DMS53 (cell line): ENCODE measurements at regions not wholly inside any gene's neighbourhood (a gene's known extent, or its start where the extent isn't known, plus 50 kb on each side); places are given as distances from the start of the nearest gene placed in this dataset.

ENCODE experiments used
- DNase-seq: peaks from one replicate; lab custom pipeline; 2025; lab: John Stamatoyannopoulos, UW

- DNase-seq, result no peak
Observed at GRCh38 chr22:27540247-27540646, 261.3 kb downstream of the MN1 start.

DNA sequence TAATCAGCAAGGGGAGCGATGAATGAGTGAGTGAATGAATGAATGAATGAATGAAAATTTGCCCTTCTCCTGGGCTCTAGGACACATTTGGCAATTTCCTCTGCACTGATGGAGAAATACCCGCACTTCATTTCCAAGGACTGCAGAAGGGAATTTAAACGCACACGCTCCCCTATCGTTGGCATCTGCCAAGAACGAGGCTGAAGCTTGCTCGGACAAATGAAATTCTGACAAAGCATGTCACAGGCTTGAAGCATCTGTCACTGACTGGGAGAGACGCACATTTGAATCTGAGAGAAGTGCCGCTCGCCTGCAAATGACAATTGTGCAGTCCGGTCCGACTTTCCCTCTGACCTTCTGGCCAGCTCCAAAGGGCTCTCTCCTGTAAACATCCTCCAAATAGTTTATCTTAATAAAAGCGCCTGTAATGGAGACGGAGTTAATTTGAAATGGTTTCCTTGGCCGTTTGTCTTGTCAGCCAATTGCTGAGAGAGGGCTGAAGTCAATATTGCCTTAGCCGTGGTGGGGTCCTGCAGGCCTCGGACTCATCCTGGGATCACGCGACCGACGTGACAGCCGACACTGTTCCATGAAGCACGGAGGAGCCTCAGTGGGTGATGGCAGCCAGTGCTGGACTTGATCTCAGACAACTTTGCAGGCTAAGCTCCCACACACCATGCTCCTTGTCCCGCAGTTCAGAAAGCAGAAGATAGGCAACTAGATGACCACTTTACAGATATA, 260.7 kb downstream of the MN1 start:
- no peak for DNase-seq

GRCh38 chr22:27541836-27542235, 259.7 kb downstream of the MN1 start:
- no peak for DNase-seq

DNA sequence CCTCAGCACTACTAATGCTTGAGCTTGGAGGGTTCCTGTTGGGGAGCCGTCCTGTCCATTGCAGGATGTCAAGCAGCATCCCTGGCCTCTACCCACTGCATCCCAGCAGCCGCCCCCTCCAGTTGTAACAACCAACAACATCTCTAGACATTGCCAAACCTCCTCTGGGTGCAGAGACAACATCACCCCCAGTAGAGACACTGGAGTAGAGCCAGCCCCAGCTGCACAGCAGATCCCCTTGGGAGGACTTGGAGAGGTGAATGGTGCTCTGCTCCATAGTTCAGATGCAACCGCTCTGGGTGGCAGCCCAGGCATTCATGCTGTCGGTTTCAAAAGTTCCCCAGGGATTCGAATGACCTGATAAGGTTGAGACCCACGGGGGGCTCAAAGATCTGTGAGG, 259.0 kb downstream of the MN1 start:
- no peak for DNase-seq

- no peak for DNase-seq
Observed at GRCh38 chr22:27543460-27543859, 258.1 kb downstream of the MN1 start.

- no peak for DNase-seq
Observed at GRCh38 chr22:27545085-27545484, 256.5 kb downstream of the MN1 start.

DNA sequence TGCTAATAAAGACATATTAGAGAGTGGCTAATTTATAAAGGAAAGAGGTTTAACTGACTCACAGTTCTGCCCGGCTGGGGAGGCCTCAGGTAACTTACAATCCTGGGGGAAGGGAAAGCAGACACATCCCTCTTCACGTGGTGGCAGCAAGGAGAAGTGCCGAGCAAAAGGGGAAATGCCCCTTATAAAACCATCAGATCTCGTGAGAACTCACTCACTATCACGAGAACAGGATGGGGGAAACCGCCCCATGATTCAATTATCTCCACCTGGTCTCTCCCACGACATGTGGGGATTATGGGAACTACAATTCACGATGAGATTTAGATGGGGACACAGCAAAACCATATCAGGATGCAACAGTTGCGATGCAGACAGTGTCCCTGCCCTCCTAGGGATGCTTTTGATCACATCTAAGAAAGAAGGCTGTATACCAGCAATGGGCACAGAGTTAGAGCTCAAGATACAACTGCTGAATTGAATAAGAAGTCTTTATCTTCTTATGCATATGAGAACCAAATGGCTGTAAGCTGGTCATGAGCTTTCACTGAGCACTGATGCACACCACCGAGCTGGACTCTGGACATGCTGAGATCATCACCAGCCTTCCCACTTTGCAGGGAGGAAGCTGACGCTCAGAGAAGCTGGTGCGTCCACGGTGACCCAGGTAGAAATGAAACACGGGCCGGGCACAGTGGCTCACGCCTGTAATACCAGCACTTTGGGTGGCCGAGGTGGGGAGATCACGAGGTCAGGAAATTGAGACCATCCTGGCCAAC, 255.2 kb downstream of the MN1 start:
- DNase-seq, result no peak

DNA sequence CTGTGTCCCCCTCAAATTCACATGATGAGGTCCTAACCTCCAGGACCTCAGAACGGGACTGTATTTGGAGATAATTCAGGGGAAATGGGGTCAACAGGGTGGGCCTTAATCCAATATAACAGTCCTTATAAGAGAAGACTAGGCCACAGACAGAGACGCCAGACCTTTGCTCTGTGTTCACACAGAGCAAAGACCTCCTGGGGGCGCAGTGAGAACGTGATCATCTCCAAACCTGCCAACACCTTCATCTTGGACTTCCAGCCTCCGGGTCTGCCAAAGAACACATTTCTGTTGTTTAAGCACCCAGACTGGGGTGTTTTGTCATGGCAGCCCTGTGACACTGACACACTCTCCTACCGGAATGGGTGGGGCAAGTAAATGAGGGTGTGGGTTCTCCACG, 250.2 kb downstream of the MN1 start:
- DNase-seq, result no peak

DNA sequence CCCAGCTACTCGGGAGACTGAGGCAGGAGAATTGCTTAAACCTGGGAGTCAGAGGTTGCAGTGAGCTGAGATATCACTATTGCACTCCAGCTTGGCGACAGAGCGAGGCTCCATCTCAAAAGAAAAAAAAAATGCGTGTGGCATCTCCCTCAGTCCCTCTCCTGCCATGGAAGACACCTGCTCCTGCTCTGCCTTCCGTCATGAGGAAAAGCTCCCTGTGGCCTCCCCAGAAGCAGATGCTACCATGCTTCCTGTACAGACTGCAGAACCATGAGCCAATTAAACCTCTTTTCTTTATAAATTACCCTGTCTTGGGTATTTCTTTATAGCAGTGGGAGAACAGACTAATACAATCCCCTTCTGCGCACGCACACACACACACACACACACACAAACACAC, 249.4 kb downstream of the MN1 start:
- DNase-seq, result no peak

DNA sequence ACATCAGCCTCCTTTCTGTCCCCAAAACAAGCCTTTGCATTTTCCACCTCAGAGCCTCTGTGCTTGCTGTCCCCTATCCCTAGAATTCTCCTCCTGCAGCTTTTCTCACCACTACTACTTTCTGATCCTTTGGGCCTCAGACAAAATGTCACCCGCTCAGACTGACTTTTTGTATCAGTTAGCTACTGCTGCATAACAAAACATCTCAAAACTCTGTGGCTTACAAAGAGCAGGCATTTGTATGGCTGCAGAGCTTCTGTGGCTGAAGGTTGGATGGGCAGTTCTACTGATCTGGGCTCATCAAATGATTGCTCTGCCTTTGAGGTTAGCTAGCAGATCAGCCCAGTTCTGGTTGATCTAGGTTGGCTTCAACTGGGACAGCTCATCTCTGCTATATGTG, 248.7 kb downstream of the MN1 start:
- DNase-seq, result no peak

DNA sequence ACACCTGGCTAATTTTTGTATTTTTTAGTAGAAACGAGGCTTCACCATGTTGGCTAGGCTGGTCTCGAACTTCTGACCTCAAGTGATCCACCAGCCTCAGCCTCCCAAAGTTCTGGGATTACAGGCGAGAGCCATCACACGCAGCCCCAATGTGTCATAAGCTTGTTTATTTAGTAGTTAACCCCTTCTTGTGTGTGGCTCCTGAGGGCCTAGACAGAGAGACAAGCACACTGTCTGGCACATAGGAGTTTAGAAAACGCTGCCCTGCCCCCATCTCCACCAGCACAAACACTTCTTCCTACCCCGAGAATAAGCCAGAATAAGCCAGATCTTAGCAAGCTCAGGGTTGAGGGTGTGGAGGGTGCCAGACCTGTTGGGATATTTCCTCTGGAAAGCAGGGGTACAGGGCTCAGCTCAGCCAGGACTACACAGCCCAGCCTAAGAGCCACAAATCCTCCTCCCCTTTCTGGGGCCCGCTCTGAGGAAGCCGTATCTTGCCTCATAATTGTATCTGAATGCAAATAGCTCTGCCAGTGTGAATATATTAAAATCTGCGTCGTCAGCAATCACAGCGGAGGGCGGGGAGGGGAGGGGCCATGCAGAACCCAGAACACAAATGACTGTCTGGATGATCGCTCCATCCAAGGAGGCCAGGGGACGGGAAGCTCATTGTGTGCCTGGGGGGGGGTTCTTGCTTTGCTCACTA, 247.3 kb downstream of the MN1 start:
- DNase-seq, result no peak

GRCh38 chr22:27554841-27555456, 246.6 kb downstream of the MN1 start:
- no peak for DNase-seq

DNA sequence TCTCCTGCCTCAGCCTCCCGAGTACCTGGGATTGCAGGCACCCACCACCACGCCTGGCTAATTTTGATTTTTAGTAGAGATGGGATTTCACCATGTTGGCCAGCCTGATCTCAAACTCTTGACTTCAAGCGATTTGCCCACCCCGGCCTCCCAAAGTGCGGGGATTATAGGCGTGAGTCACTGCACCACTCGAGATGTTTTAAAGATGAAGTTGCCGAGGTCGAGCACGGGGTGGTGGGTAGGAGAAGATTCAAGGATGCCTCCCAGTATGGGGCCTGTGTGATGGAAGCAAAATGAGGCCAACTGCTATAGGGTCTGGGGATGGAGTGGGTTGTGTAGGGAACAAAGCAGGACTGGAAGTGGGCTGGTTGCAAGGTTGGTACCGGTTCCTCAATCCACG, 245.2 kb downstream of the MN1 start:
- DNase-seq, result no peak

GRCh38 chr22:27557286-27558008, 244.1 kb downstream of the MN1 start:
- DNase-seq, result no peak

DNA sequence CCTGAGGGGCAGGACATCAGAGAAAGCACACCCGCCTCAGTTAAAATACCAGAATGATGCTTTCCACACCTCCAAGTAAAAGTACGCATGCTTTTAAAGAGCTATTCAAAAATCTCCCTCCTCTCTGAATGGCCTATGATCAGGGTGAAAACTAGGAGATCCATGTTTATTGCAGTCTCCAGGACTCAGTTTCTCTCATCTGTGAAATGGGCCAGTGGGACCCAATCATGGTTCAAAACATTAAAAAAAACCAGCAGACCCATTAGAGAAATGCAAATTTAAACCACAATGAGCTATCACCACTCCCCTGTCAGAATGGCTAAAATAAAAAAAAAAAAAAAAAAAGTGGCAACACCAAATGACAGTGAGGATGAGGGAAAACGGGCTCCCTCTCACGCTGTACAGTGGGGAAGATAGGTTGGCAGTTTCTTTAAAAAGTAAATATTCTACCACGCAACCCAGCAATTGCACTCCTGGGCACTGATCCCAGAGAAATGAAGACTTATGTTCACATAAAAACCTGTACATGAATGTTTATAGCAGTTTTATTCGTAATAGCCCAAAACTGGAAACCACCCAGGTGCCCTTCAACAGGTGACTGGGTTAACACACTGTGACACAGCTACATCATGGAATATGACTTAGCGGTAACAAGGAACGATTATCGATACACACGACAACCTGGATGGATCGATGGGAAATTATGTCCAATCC, 242.7 kb downstream of the MN1 start:
- no peak for DNase-seq

- no peak for DNase-seq
Observed at GRCh38 chr22:27560781-27561180, 240.8 kb downstream of the MN1 start.

DNA sequence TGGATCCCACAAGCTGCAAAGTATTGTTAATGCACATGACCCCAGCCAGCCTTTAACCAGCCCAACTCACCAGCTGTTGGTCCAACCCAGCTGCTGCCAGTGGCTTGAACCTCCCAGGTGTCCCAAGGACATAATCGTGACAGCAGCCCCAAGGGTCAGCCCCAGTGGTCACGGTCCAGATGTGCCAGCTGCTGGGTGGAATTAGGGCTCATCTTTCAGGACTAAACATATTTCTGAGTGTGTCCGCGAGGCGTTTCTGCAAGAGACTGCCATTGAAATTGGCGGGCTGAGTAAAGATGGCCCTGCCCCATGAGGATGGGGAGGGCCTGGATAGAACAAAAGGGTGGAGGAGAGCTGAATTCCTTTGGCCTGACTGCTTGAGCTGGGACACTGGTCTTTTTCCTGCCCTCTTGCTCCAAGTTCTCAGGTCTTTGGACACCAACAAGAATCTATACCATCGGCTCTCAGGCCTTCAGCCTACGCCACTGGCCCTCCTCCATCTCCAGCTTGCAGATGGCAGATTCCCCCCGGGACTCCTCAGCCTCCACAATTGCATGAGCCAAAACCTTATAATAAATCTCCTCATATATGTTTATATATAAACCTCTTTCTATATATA, 240.2 kb downstream of the MN1 start:
- DNase-seq, result no peak

GRCh38 chr22:27564806-27565205, 236.8 kb downstream of the MN1 start:
- no peak for DNase-seq

DNA sequence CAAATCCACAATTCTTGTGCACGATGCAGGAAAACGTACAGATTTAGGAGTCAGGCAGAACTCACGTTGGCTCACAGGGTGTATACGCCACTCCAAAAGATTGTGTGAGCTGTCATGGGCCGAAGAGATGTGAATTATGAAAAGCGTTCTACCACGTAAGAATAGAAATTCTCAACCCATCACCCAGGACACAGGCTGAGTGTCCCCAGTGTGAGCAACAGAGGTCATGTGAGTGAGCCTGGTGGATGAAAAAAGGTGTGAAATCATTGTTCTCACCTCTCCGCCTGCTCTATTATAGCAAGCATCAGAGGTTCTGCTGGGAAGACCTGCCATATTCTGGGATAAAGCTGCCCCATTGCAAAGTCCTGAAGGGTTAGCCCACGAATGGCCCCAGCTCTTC, 235.0 kb downstream of the MN1 start:
- no peak for DNase-seq

GRCh38 chr22:27568265-27568664, 233.3 kb downstream of the MN1 start:
- DNase-seq, result no peak
